PC-3 (cell line): ENCODE measurements at regions not wholly inside any gene's neighbourhood (a gene's known extent, or its start where the extent isn't known, plus 50 kb on each side); places are given as distances from the start of the nearest gene placed in this dataset.

Experiments
- EZH2 ChIP-seq: fragments of 300-600 bp; sonication (generic); IDR thresholded peaks from one replicate; pipeline ENCODE4 v1.6.1; 2017; ENCODE audit warnings: antibody characterized with exemption, mild to moderate bottlenecking, low read length; ENCODE audit not compliant: unreplicated experiment
- EZH2phosphoT487 ChIP-seq: fragments of 300-600 bp; sonication (generic); IDR thresholded peaks from 2 replicates; pipeline ENCODE4 v1.6.1; 2018; ENCODE audit warnings: mild to moderate bottlenecking, antibody characterized with exemption, low read length, borderline replicate concordance
- TF ChIP-seq, protein P1 (sequence below): fragments of 300-600 bp; sonication (generic); conservative IDR thresholded peaks from 2 replicates; pipeline ENCODE4 v1.5.1; 2017; ENCODE audit warnings: antibody characterized with exemption, low read depth, mild to moderate bottlenecking, low read length

DNA sequence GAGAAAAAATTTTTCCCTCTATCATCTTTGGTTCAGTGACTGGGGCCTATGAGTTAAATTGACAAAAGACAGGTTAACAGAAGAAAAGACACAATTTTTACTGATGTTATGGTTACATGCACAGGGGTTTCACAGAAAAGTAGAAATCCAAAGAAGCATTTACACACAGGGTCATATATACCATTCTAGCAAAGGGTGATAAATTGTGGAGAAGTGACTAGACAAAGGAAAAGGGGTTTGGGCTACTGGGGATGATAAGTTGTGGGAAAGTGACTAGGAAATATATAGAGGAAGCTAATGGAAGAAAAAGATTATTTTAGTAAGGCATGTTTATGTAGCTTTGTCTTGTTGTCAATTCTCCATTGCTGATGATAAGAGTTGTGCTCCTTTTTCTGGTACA, 276.7 kb upstream of the JARID2 start:
- TF ChIP-seq, protein P1, sequence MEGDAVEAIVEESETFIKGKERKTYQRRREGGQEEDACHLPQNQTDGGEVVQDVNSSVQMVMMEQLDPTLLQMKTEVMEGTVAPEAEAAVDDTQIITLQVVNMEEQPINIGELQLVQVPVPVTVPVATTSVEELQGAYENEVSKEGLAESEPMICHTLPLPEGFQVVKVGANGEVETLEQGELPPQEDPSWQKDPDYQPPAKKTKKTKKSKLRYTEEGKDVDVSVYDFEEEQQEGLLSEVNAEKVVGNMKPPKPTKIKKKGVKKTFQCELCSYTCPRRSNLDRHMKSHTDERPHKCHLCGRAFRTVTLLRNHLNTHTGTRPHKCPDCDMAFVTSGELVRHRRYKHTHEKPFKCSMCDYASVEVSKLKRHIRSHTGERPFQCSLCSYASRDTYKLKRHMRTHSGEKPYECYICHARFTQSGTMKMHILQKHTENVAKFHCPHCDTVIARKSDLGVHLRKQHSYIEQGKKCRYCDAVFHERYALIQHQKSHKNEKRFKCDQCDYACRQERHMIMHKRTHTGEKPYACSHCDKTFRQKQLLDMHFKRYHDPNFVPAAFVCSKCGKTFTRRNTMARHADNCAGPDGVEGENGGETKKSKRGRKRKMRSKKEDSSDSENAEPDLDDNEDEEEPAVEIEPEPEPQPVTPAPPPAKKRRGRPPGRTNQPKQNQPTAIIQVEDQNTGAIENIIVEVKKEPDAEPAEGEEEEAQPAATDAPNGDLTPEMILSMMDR = no peak
- no peak for TF ChIP-seq EZH2
- no peak for TF ChIP-seq EZH2phosphoT487
